ENCODE measurements at regions not wholly inside any gene's neighbourhood (a gene's known extent, or its start where the extent isn't known, plus 50 kb on each side); places are given as distances from the start of the nearest gene placed in this dataset.

DNA sequence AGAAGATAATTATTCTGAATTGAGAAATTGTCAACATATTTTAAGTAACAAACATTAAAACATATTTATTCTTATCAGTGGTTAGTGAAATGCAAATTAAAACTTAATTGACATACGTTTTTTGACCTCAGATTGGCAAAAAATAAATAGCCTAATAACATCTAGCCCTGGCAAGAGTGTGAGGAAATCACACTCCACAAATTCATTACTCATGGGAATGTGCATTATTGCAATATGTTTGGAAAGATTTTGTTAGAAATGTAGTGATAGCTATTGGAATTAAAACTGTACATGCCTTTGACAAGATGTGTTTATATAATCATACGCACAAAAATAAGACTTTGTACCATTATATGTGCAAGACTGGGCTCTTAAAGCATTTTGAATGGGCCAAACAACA is 168.6 kb downstream of the KITLG start:
- DNase-seq (ENCODE audit: insufficient read length, low spot score) (no peak), FAIRE-seq (no peak)

DNA sequence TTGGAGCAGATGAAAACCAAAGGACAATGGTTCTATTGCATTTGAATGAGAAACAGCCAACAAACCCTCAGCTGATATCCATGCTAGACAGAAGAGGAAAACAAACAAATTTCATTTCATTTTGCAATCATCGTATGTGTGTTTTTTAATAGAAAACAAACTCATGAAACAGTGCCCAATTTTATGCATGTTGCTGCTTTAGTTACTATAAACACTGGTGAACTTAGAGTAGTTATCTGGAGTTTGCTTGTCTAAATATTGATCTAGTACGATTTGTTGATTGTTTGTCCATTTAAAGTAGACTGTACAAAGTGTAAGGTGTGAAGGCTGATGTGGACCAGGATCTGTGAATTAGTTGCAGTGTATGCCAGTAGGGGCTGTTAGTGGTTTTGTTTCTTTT is 166.6 kb downstream of the KITLG start:
- no peak for DNase-seq (ENCODE audit: insufficient read length, low spot score)
- no peak for FAIRE-seq

DNA sequence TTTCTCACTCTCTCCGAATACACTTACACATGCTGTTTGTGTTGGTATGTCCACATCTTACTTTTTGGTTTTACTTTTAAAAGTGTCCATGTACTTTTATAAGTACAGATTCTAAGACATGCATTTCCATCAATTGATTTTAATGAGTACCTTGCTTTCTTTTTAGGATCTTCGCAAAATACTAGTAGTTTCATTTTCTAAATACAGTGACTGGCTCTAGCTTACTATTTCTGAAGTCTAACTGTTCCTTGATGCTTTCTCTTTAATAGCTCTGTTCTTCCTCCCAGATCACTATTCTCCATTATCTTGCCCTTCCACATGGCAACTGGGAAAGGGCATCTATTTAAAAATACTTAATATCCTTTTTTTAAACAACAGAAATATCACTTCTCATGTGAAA is 164.1 kb downstream of the KITLG start:
- FAIRE-seq (no peak), DNase-seq (ENCODE audit: insufficient read length, low spot score) (no peak)

GRCh38 chr12:88416786-88417185 is 163.5 kb downstream of the KITLG start:
- no peak for FAIRE-seq
- no peak for DNase-seq (ENCODE audit: insufficient read length, low spot score)

- no peak for DNase-seq (ENCODE audit: insufficient read length, low spot score)
Measured at GRCh38 chr12:88417531-88417930, 162.7 kb downstream of the KITLG start.

GRCh38 chr12:88418856-88419497 is 161.3 kb downstream of the KITLG start:
- FAIRE-seq (no peak), DNase-seq (ENCODE audit: insufficient read length, low spot score) (no peak)

More at GRCh38 chr12:88417531-88417930, 162.7 kb downstream of the KITLG start:
- no peak for FAIRE-seq

- DNase-seq (ENCODE audit: insufficient read length, low spot score), result no peak
- no peak for FAIRE-seq
Measured at GRCh38 chr12:88419794-88420193, 160.5 kb downstream of the KITLG start.

GRCh38 chr12:88420457-88420856 is 159.8 kb downstream of the KITLG start:
- DNase-seq (ENCODE audit: insufficient read length, low spot score) (no peak), FAIRE-seq (no peak)

DNA sequence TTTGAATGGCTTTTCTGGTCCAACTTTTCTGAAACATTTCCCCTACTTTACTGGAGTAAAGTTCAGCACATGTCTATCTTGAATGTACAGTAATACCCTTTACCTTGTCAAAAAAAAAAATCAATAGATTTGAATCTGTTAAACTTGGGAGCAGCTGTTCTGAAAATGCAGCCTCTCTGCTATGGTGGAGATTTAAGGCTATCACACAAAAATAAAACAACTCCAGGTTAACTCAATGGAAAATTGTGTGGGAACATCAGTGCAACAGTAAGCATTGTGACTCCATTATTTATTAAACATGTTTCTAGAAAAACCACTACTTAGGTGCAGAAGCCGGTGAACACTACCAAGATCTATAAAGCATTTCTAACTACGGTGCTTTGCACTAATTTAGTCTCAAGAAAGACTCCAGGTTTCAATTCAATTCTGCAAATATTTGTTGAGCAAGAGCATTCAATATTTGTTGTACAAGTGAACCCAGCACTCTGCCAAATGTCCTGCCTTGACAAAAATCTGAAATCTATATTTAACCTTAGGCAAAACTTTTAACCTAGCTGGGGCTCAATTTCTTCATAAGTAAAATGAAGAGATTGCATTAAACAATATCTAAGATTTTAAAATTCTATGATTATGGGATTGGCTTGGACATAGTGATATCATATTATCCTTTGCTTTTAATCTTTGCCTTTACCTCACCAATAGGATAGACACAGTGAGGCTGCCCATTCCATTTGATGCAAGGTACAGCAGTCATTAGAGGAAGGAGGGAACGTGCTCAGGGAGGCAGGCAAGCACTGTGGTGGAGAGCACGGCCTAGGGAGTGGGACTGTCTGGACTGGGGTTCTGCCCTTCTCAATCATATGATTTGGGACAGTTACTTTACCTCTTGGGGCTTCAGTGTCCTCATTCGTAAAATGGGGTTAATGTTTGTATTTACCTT is 155.2 kb downstream of the KITLG start:
- DNase-seq (ENCODE audit: insufficient read length, low spot score) (no peak), FAIRE-seq (no peak)

DNA sequence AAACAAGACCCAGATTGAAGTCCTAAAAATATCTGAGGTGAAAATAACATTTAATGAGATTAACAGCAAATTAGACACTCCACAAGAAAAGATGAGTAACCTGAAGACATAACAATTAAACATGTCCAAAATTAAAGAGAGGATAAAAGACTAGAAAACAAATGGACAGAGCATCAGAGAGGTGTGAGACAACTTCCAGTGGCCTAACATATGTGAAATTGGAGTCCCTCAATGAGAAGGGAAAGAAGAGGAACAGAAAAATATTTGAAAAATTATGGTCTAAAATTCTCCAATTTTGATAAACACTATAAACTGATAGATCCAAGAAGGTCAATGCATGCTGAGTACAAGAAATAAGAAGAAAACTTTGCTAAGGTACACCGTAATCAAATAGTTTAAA is 151.9 kb downstream of the KITLG start:
- FAIRE-seq, result no peak
- DNase-seq (ENCODE audit: insufficient read length, low spot score), result no peak

- DNase-seq (ENCODE audit: insufficient read length, low spot score), result no peak
- no peak for FAIRE-seq
Measured at GRCh38 chr12:88431246-88431645, 149.0 kb downstream of the KITLG start.

DNA sequence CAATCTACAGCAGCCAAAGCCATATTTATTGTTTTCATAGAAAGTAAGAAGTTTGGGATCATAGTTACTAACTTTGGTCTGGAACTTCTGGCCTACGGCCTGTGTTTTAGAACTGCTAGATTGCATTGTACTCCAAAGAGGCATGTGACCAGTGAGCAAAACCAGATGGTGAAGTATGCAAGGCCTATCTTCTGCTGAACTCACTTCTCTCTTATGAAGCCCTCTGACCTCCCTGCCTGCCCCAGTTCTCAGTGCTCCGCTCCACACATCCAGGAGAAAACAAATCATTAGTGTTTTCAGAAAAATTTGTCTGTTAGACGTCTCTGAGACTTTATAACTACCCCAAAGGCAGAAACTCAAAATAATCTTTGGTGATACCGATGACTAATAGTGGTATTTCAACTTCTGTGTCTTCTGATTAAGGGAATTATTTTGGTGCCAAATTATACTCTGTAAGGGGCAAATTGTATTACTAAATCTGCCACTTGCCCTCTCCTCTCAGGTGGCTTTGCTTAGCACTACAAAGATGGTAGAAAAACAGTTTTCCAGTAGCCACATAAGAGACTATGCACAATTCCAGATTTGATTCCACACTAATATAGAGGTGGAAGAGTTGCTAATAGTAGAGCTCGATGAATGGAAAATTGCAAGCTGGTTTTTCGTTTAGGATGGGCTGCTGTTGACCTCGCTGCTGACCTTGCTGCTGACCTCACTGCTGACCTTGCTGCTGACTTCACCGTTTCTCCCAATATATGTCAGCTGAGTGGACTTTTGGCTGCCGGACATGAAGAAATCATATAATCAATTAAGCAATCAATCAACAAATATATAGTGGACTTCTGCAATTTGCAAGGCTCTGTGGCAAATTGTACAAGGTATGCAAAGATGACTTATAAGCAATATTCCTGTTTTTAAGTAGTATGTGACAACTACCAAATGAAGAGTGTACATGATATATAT is 147.5 kb downstream of the KITLG start:
- FAIRE-seq (no peak), DNase-seq (ENCODE audit: insufficient read length, low spot score) (no peak)

DNA sequence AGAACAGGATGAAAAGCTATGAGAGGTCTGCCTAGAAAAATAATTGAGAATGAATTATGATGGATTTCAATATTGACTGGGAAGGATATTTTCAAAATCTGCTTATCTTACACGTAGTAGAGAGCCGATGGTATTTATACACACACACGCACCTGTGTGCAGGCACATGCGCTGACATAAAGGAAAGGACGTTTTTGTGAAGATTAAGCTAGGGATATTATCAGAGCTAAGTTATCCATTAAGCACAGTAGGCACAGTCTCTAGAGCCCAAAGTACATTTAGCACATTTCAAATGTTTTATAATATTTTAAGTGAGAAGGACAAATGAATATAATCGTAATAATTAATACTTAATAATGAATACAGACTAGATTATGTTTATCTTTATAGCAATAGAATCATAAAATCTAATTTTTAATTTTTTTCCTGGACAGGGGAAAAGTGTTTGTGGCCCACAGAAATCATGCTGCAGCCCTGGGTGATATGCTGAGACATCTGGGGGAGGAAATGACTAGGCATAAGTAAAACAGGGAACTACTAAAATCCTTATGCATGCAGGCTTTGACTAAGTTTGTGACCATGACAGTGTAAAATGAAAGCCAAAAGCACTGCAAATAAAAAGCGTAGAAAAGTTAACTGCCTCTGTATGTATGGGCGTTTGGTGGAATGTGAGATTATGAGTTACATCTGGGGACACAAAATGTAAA is 146.1 kb downstream of the KITLG start:
- FAIRE-seq (no peak), DNase-seq (ENCODE audit: insufficient read length, low spot score) (no peak)

GRCh38 chr12:88435334-88436076 is 144.8 kb downstream of the KITLG start:
- FAIRE-seq (no peak), DNase-seq (ENCODE audit: insufficient read length, low spot score) (no peak)

- no peak for DNase-seq (ENCODE audit: insufficient read length, low spot score)
- FAIRE-seq, result no peak
Measured at GRCh38 chr12:88437226-88437625, 143.0 kb downstream of the KITLG start.

All from GM19239 (cell line).